ENCODE measurements at regions not wholly inside any gene's neighbourhood (a gene's known extent, or its start where the extent isn't known, plus 50 kb on each side); places are given as distances from the start of the nearest gene placed in this dataset.

DNA sequence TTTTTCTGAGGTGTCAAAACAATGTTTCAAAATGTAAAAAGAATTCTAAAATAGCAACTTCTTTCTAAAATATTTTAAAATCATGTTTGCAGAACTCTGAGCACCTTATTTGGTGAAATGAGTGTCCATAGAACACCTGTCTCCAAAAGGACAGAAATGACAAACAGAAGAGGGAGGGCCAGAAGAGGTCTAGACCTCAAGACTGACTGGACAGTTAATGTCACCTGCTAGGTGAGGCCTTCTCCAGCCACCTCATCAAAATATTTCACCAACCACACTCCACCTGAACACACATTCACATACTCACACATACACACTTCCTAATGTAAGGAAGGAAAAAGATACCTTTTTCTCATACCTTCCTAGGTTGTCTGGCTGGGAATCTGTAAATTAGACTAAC, 147.8 kb upstream of the PLEKHA5 start:
- no peak overlapping the region for H3K9ac ChIP-seq (ENCODE audit: low read depth, low read length, poor library complexity, severe bottlenecking)
- H3K4me2 ChIP-seq (ENCODE audit: low read depth, low read length, poor library complexity, severe bottlenecking) = no peak overlapping the region
- no peaks in the 10 kb centered on the region for H3K27me3 ChIP-seq (ENCODE audit: insufficient read depth, low read length, poor library complexity, severe bottlenecking)
- no peaks in the 10 kb centered on the region for H4K20me1 ChIP-seq (ENCODE audit: insufficient read depth, low read length, poor library complexity, severe bottlenecking)
- no peaks in the 10 kb centered on the region for H3K36me3 ChIP-seq (ENCODE audit: insufficient read depth, low read length)
- H3K4me1 ChIP-seq (ENCODE audit: insufficient read depth, low read length, poor library complexity, severe bottlenecking) = no peaks in the 10 kb centered on the region
- H2AFZ ChIP-seq (ENCODE audit: low read length) = no peak overlapping the region
- H3K9me2 ChIP-seq (replicated peaks; ENCODE audit: low read depth, low read length) = no peaks in the 10 kb centered on the region
- H3K9me3 ChIP-seq (ENCODE audit: insufficient read depth, low read depth, low read length) = no peaks in the 10 kb centered on the region
- no peak overlapping the region for H3K4me3 ChIP-seq (ENCODE audit: low read length, poor library complexity, severe bottlenecking)
- no peaks in the 10 kb centered on the region for H3K79me2 ChIP-seq (ENCODE audit: insufficient read depth, low read length)
- no peak for TF ChIP-seq EZH2phosphoT487 (IDR thresholded peaks at IDR 0.05; ENCODE audit: borderline replicate concordance)
- TF ChIP-seq, protein P1, sequence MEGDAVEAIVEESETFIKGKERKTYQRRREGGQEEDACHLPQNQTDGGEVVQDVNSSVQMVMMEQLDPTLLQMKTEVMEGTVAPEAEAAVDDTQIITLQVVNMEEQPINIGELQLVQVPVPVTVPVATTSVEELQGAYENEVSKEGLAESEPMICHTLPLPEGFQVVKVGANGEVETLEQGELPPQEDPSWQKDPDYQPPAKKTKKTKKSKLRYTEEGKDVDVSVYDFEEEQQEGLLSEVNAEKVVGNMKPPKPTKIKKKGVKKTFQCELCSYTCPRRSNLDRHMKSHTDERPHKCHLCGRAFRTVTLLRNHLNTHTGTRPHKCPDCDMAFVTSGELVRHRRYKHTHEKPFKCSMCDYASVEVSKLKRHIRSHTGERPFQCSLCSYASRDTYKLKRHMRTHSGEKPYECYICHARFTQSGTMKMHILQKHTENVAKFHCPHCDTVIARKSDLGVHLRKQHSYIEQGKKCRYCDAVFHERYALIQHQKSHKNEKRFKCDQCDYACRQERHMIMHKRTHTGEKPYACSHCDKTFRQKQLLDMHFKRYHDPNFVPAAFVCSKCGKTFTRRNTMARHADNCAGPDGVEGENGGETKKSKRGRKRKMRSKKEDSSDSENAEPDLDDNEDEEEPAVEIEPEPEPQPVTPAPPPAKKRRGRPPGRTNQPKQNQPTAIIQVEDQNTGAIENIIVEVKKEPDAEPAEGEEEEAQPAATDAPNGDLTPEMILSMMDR (conservative IDR thresholded peaks at IDR 0.05; ENCODE audit: low read length) = no peak
- no peaks in the 10 kb centered on the region for H3F3A ChIP-seq (ENCODE audit: low read depth)

DNA sequence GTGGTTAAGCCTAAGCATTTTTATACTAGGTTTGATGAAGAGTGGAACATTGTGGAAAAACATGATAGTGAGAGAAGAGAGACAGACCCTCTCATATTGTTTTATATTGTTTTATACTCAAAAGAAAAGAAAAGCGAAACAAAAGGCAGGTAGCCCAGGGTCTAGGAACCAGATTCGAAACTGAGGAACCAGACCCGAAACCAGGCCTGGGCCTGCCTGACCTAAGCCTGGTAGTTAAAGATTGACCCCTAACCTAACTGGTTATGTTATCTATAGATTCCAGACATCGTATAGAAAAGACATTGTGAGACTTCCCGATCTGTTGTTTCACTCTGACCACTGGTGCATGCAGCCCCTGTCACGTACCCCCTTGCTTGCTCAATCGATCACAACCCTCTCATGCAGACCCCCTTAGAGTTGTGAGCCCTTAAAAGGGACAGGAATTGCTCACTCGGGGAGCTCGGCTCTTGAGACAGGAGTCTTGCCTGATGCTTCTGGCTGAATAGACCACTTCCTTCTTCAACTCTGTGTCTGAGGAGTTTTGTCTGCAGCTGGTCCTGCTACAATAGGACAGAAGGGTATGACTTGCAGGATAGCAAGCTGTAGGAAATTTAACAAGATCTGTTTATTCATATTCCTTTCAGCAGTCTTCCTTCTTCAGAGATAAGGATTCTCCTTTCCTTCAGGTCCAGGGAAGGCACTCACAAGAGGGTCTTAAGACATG, 147.1 kb upstream of the PLEKHA5 start:
- H3K4me1 ChIP-seq (ENCODE audit: insufficient read depth, low read length, poor library complexity, severe bottlenecking) = no peaks in the 10 kb centered on the region
- no peaks in the 10 kb centered on the region for H3K79me2 ChIP-seq (ENCODE audit: insufficient read depth, low read length)
- H3F3A ChIP-seq (ENCODE audit: low read depth) = no peaks in the 10 kb centered on the region
- no peak overlapping the region for H3K4me2 ChIP-seq (ENCODE audit: low read depth, low read length, poor library complexity, severe bottlenecking)
- no peaks in the 10 kb centered on the region for H3K27me3 ChIP-seq (ENCODE audit: insufficient read depth, low read length, poor library complexity, severe bottlenecking)
- no peak overlapping the region for H3K4me3 ChIP-seq (ENCODE audit: low read length, poor library complexity, severe bottlenecking)
- H3K9me3 ChIP-seq (ENCODE audit: insufficient read depth, low read depth, low read length) = no peaks in the 10 kb centered on the region
- TF ChIP-seq, protein P1 (conservative IDR thresholded peaks at IDR 0.05; ENCODE audit: low read length) = no peak
- no peak for TF ChIP-seq EZH2phosphoT487 (IDR thresholded peaks at IDR 0.05; ENCODE audit: borderline replicate concordance)
- no peak overlapping the region for H3K9ac ChIP-seq (ENCODE audit: low read depth, low read length, poor library complexity, severe bottlenecking)
- H2AFZ ChIP-seq (ENCODE audit: low read length) = no peak overlapping the region
- no peaks in the 10 kb centered on the region for H3K36me3 ChIP-seq (ENCODE audit: insufficient read depth, low read length)
- no peaks in the 10 kb centered on the region for H4K20me1 ChIP-seq (ENCODE audit: insufficient read depth, low read length, poor library complexity, severe bottlenecking)
- H3K9me2 ChIP-seq (replicated peaks; ENCODE audit: low read depth, low read length) = no peaks in the 10 kb centered on the region

DNA sequence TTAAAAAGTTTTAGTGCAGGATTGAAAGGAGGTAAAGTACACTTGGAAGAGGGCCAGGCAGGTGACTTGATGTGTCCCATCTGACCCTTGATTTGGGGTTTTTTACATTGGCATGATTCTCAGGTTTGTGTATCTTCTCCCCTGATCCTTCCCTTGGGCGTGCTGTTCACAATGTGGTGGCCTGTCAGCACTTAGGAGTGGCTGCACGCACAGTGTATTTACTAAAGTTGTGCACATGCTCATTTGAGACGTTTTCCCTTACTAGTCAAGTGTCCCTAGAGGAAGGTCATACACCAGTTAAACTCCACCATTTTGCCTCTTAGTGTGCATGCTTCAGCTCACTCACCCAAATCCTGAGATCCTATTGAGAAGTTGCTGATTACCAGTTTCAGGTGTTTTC, 145.7 kb upstream of the PLEKHA5 start:
- no peaks in the 10 kb centered on the region for H3K27me3 ChIP-seq (ENCODE audit: insufficient read depth, low read length, poor library complexity, severe bottlenecking)
- TF ChIP-seq, protein P1 (conservative IDR thresholded peaks at IDR 0.05; ENCODE audit: low read length) = no peak
- TF ChIP-seq EZH2phosphoT487 (IDR thresholded peaks at IDR 0.05; ENCODE audit: borderline replicate concordance) = no peak
- H3F3A ChIP-seq (ENCODE audit: low read depth) = no peaks in the 10 kb centered on the region
- no peak overlapping the region for H3K4me2 ChIP-seq (ENCODE audit: low read depth, low read length, poor library complexity, severe bottlenecking)
- H4K20me1 ChIP-seq (ENCODE audit: insufficient read depth, low read length, poor library complexity, severe bottlenecking) = no peaks in the 10 kb centered on the region
- no peaks in the 10 kb centered on the region for H3K36me3 ChIP-seq (ENCODE audit: insufficient read depth, low read length)
- H3K4me3 ChIP-seq (ENCODE audit: low read length, poor library complexity, severe bottlenecking) = no peak overlapping the region
- no peak overlapping the region for H3K9ac ChIP-seq (ENCODE audit: low read depth, low read length, poor library complexity, severe bottlenecking)
- H3K79me2 ChIP-seq (ENCODE audit: insufficient read depth, low read length) = no peaks in the 10 kb centered on the region
- H2AFZ ChIP-seq (ENCODE audit: low read length) = no peak overlapping the region
- no peaks in the 10 kb centered on the region for H3K9me2 ChIP-seq (replicated peaks; ENCODE audit: low read depth, low read length)
- H3K9me3 ChIP-seq (ENCODE audit: insufficient read depth, low read depth, low read length) = no peaks in the 10 kb centered on the region
- H3K4me1 ChIP-seq (ENCODE audit: insufficient read depth, low read length, poor library complexity, severe bottlenecking) = no peaks in the 10 kb centered on the region

Data from Loucy (cell line).